PC-9 (cell line): ENCODE measurements at regions not wholly inside any gene's neighbourhood (a gene's known extent, or its start where the extent isn't known, plus 50 kb on each side); places are given as distances from the start of the nearest gene placed in this dataset.

Source experiments
- BruUV-seq: library from RNA; stranded (reverse); fragments of 400-500 nt; replicated peaks from 2 replicates; lab custom pipeline; 2021; lab: Mats Ljungman, UMichigan
- CTCF ChIA-PET: fragments of 300-600 bp; sonication (Branson Sonifier 250); formaldehyde crosslinking; loops from one replicate; lab custom pipeline; 2022; ENCODE audit warnings: antibody characterized with exemption; lab: Charles Lee
- POLR2A ChIA-PET: fragments of 300-600 bp; sonication (Branson Sonifier 250); formaldehyde crosslinking; loops from one replicate; lab custom pipeline; 2022; ENCODE audit warnings: antibody characterized with exemption; ENCODE audit not compliant: unreplicated experiment; lab: Charles Lee
- DNase-seq, 2 experiments: peaks; one replicate each; pipeline versions ENCODE4 v3.0.0 to v3.0.0-alpha.2; 2015 to 2022; ENCODE audit warnings: mixed read lengths in 1 of 2
- H2AFZ ChIP-seq: fragments of 200-600 bp; sonication (generic); 2 replicates; pipeline ENCODE4 v1.8.1; 2017; ENCODE audit warnings: antibody characterized with exemption
- H3F3A ChIP-seq: fragments of 200-600 bp; sonication (generic); 2 replicates; pipeline ENCODE4 v1.8.1; 2017; ENCODE audit warnings: antibody characterized with exemption, mild to moderate bottlenecking, low read depth; ENCODE audit not compliant: insufficient read depth
- H3K27ac ChIP-seq: fragments of 200-600 bp; sonication (generic); 2 replicates; pipeline ENCODE4 v1.6.1; 2016; ENCODE audit warnings: mixed run types
- H3K27me3 ChIP-seq: fragments of 200-600 bp; sonication (generic); 2 replicates; pipeline ENCODE4 v1.6.1; 2016; ENCODE audit warnings: low read depth, mixed run types; ENCODE audit not compliant: insufficient read depth
- H3K36me3 ChIP-seq: fragments of 200-600 bp; sonication (generic); 2 replicates; pipeline ENCODE4 v1.6.1; 2016; ENCODE audit warnings: low read depth, mixed run types
- H3K4me1 ChIP-seq: fragments of 200-600 bp; sonication (generic); replicated peaks from 2 replicates; pipeline ENCODE4 v1.6.1; 2016; ENCODE audit warnings: mixed run types; ENCODE audit not compliant: insufficient read depth
- H3K4me2 ChIP-seq: fragments of 200-600 bp; sonication (generic); 2 replicates; pipeline ENCODE4 v1.6.1; 2017; ENCODE audit warnings: mixed run types
- H3K4me3 ChIP-seq: fragments of 200-600 bp; sonication (generic); 2 replicates; pipeline ENCODE4 v1.6.1; 2016; ENCODE audit warnings: mixed run types
- H3K79me2 ChIP-seq: fragments of 200-600 bp; sonication (generic); 2 replicates; pipeline ENCODE4 v1.6.1; 2017; ENCODE audit warnings: low read depth, mixed run types
- H3K9me2 ChIP-seq: fragments of 200-600 bp; sonication (generic); 2 replicates; pipeline ENCODE4 v1.8.1; 2017; ENCODE audit warnings: mild to moderate bottlenecking; ENCODE audit not compliant: insufficient read depth
- H3K9me3 ChIP-seq: fragments of 200-600 bp; sonication (generic); 2 replicates; pipeline ENCODE4 v1.8.1; 2016; ENCODE audit warnings: low read depth; ENCODE audit not compliant: insufficient read depth
- H4K20me1 ChIP-seq: fragments of 200-600 bp; sonication (generic); 2 replicates; pipeline ENCODE4 v1.8.1; 2017; ENCODE audit not compliant: insufficient read depth
- CTCF ChIP-seq: fragments of 200-600 bp; sonication (generic); conservative IDR thresholded peaks from 2 replicates; pipeline ENCODE4 v1.6.1; 2017; ENCODE audit warnings: mixed run types, antibody characterized with exemption, mild to moderate bottlenecking, moderate library complexity
- EZH2 ChIP-seq: fragments of 200-600 bp; sonication (generic); IDR thresholded peaks from 2 replicates; pipeline ENCODE4 v1.8.0; 2017; ENCODE audit warnings: antibody characterized with exemption, low read depth
- intact Hi-C: fragments of 100-400 bp; cut with micrococcal nuclease; formaldehyde crosslinking; loops from one replicate; pipeline ENCODE4 v1.10.0; 2022; ENCODE audit not compliant: unreplicated experiment

- Histone ChIP-seq H3K79me2 (no peaks in the 10 kb centered on the region), H3K4me3 (no peak overlapping the region), H2AFZ (no peak overlapping the region), H3K27ac (no peak overlapping the region), H3K9me2 (no peaks in the 10 kb centered on the region), H3F3A (no peaks in the 10 kb centered on the region), H3K4me1 (no peaks in the 10 kb centered on the region), H3K27me3 (no peaks in the 10 kb centered on the region), H3K4me2 (no peak overlapping the region), H4K20me1 (no peaks in the 10 kb centered on the region), H3K36me3 (no peaks in the 10 kb centered on the region), H3K9me3 (no peaks in the 10 kb centered on the region)
- ChIA-PET POLR2A (no interaction called here), CTCF (no interaction called here)
- BruUV-seq, result no TSS peak
- intact Hi-C loops, result no loop called here
- no peak for TF ChIP-seq CTCF
- DNase-seq, result no peak
Measured at GRCh38 chr18:24964216-24964615, 387.8 kb downstream of the ZNF521 start.

GRCh38 chr18:24968238-24968775 lies 383.7 kb downstream of the ZNF521 start:
- CTCF ChIA-PET, result no interaction called here

GRCh38 chr18:24972577-24972976 lies 379.4 kb downstream of the ZNF521 start:
- intact Hi-C loops, result no loop called here
- Histone ChIP-seq H3K9me2 (no peaks in the 10 kb centered on the region), H3K4me1 (no peaks in the 10 kb centered on the region), H3K9me3 (no peaks in the 10 kb centered on the region), H2AFZ (no peak overlapping the region), H3K4me3 (no peak overlapping the region), H4K20me1 (no peaks in the 10 kb centered on the region), H3K36me3 (no peaks in the 10 kb centered on the region), H3K27me3 (peaks cover 8% of the 10 kb centered on the region; the same call in 1 of the 2 replicates), H3K79me2 (no peaks in the 10 kb centered on the region), H3K4me2 (no peak overlapping the region), H3K27ac (no peak overlapping the region), H3F3A (no peaks in the 10 kb centered on the region)
- DNase-seq, result no peak
- ChIA-PET CTCF (no interaction called here), POLR2A (no interaction called here)
- no TSS peak for BruUV-seq
- TF ChIP-seq CTCF (no peak), EZH2 (no peak)

More at GRCh38 chr18:24968238-24968775, 383.7 kb downstream of the ZNF521 start:
- POLR2A ChIA-PET, result no interaction called here
- H4K20me1 ChIP-seq, result no peaks in the 10 kb centered on the region
- H3K36me3 ChIP-seq, result no peaks in the 10 kb centered on the region
- H3F3A ChIP-seq, result no peaks in the 10 kb centered on the region
- no peak for TF ChIP-seq CTCF
- TF ChIP-seq EZH2, result no peak
- H3K4me1 ChIP-seq, result no peaks in the 10 kb centered on the region
- H3K9me2 ChIP-seq, result no peaks in the 10 kb centered on the region
- no TSS peak for BruUV-seq
- no peaks in the 10 kb centered on the region for H3K79me2 ChIP-seq
- H3K27ac ChIP-seq, result no peak overlapping the region
- no peak for DNase-seq
- intact Hi-C loops, result no loop called here
- peaks cover 8% of the 10 kb centered on the region; the same call in 1 of the 2 replicates for H3K27me3 ChIP-seq
- no peak overlapping the region for H3K4me2 ChIP-seq
- no peak overlapping the region for H2AFZ ChIP-seq
- no peaks in the 10 kb centered on the region for H3K9me3 ChIP-seq
- H3K4me3 ChIP-seq, result no peak overlapping the region
